NCI-H345 treated with DMSO at 0.1 percent for 48 hours (cell line): ENCODE measurements at regions not wholly inside any gene's neighbourhood (a gene's known extent, or its start where the extent isn't known, plus 50 kb on each side); places are given as distances from the start of the nearest gene placed in this dataset.

Experiments
- DNase-seq: peaks from one replicate; lab custom pipeline; 2025; ENCODE audit not compliant: unreplicated experiment; lab: John Stamatoyannopoulos, UW

DNA sequence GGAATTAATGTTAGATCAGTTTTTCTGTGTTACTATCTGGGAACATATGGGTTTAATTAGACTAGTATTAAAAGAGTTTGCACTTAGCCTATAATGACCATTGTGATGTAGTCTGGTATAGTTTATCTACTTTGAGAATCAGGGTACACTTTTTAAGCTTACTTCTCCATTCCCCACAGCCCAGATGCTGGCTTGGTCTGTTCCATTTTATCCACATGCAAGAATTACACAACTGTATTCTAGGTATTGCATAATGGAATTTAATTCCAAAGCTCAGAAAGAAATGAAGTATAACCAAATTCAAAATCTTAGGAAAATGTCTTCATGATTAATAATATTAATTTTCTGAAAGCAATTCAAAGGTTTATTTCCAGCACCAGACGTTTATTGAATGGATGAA is 122.2 kb upstream of the PDGFD start:
- no peak for DNase-seq

DNA sequence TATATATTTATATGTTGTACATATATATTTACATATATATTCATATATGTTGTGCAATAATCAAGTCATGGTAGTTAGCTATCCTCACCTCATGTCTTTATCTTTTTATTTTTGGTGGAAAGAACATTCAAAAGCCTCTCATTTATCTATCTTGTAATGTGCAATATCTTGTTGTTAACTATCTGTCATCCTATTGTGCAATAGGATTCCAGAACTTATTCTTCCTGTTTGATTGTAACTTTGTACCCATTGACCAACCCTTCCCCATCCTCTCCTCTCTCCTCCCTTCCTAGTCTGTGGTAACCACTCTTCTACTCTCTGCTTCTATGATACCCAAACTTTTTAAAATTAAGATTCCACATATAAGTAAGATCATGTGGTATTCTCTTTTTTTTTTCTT is 115.6 kb upstream of the PDGFD start:
- no peak for DNase-seq

DNA sequence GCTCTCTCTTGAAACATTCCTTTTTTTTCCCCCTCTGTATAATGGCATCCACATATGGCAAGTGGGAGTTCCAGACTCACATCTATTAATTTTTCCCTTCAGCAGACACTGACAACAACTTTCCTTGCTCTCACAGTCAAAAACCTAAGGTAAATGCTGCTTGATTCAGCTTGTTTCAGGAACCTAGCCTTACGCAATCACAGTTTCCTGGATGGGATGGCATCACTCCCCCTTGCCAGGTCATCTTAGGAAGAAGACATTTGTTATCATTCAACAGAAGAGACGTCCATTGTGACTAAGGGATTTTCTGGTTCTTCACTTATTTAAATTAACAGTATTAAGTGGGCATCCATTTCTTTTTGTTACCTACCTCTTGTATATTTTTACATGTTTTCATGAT is 112.0 kb upstream of the PDGFD start:
- no peak for DNase-seq

DNA sequence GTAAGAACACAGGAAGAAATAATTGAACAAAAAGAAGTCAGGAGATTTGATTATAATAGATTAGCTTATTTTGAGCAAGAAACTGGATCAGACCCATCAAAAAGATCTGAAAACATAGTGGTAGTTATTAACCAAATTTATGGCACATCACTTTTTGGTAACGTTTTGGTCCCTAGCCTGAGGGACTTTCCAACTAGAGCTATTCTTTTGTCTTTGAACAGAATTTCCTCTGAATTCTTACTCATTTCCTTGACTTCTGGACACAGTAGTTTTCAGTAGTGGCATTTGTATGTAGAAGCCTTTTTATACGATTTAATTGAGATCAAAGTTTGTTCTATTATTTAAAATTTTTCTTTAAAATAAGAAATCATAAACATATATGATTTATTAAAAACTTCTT is 96.5 kb upstream of the PDGFD start:
- DNase-seq = no peak

- DNase-seq = no peak
These were observed 95.2 kb upstream of the PDGFD start for GRCh38 chr11:104259121-104259610.

GRCh38 chr11:104256525-104256924 is 92.6 kb upstream of the PDGFD start:
- no peak for DNase-seq

GRCh38 chr11:104254347-104254746 is 90.4 kb upstream of the PDGFD start:
- DNase-seq = no peak

DNA sequence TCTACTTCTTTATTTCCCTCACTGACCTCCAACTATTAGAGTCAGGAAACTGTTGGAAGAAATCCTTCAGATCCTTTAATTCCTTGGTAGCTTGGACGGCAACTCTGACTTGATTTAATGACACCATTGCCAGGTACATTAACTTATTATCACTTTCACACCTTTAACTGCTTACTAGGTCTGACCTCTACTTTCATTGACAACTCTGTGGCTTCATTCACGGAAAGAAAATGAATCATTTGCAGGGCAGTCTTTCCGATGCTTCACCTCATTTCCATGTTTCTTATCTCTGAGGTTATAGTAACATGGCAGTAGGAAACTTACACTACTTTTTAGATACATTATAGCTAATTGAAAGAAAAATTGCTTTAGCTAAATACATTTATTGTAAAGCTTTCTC is 82.6 kb upstream of the PDGFD start:
- no peak for DNase-seq

GRCh38 chr11:104238916-104239315 is 75.0 kb upstream of the PDGFD start:
- DNase-seq = no peak

DNA sequence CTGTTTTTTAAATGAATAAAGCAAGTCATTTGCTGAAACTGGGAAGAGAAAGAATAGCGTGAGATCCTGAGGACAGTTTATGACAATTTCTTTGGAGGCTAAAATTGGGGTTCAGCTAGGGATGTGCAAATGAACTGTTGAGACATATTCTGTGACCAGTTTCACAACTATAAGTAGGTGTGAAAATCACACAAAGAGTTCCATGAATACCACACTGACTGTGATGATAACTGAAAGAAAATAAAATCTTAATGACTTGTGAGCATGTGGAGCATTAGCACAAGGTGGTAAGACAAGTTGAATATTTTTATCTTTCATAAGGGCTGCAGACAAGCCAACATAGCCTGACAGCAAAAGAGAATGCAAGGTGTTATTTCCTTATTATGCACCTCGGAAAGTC is 61.1 kb upstream of the PDGFD start:
- DNase-seq = no peak

- no peak for DNase-seq
These were observed 58.5 kb upstream of the PDGFD start for GRCh38 chr11:104222464-104222863.

GRCh38 chr11:104221455-104221854 is 57.5 kb upstream of the PDGFD start:
- no peak for DNase-seq

DNA sequence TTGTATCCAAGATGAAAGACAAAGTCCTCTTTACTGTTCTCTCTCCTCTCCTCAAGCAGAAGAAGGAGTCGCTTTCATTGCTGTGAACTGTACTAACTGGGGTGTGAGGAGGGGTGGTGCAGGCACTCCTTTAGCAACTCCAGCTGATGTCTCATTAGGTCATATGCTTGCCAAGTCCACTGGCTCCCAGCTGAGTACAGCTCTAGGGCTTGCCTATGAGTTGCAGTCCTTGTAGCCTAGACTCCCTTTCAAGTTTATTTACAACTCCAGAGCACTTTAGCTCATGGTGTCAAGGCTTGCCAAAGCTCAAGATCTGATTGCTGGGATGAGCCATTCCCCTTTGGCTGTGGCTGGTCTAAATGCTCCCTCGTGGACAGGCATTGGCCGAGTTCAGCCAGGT is 55.1 kb upstream of the PDGFD start:
- DNase-seq = no peak

DNA sequence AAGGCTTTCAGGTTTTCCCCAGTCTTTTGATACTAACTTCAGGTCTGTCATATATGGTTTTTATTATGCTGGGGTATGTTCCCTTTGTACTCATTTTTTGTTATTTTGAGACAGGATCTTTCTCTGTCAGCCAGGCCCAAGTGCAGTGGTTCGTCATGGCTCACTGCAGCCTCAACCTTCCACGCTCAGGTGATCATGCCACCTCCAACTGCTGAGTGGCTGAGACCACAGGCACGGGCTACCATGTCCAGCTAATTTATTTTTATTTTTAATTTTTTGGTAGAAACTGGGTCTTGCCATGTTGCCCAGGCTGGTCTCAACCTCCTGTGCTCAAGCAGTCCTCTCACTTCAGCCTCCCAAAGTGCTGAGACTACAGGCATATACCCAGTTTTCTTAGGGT is 50.6 kb upstream of the PDGFD start:
- no peak for DNase-seq
